ENCODE measurements at regions not wholly inside any gene's neighbourhood (a gene's known extent, or its start where the extent isn't known, plus 50 kb on each side); places are given as distances from the start of the nearest gene placed in this dataset.

GRCh38 chr2:83420993-83421392, 1038.1 kb downstream of the SUCLG1 start:
- H3K27ac ChIP-seq: no peak overlapping the region
- H3K27me3 ChIP-seq: no peaks in the 10 kb centered on the region
- H3K9me3 ChIP-seq: peaks cover 0 to 6% (median 0%) of the 10 kb centered on the region in 4 donors
- no peaks in the 10 kb centered on the region for H3K36me3 ChIP-seq
- H3K4me1 ChIP-seq: no peaks in the 10 kb centered on the region
- no peak for DNase-seq
- no peak for TF ChIP-seq POLR2A (IDR thresholded peaks at IDR 0.05)
- TF ChIP-seq CTCF (IDR thresholded peaks at IDR 0.05): no peak
- no peak overlapping the region for H3K4me3 ChIP-seq

GRCh38 chr2:83394134-83394904, 1064.8 kb downstream of the SUCLG1 start:
- no peak for TF ChIP-seq CTCF (IDR thresholded peaks at IDR 0.05)
- no peak for TF ChIP-seq POLR2A (IDR thresholded peaks at IDR 0.05)
- Histone ChIP-seq H3K27me3 (no peaks in the 10 kb centered on the region), H3K4me3 (no peak overlapping the region), H3K9me3 (no peaks in the 10 kb centered on the region), H3K27ac (no peak overlapping the region), H3K36me3 (no peaks in the 10 kb centered on the region), H3K4me1 (no peaks in the 10 kb centered on the region)
- no peak for DNase-seq

- TF ChIP-seq POLR2A (IDR thresholded peaks at IDR 0.05) (no peak), CTCF (IDR thresholded peaks at IDR 0.05) (no peak)
- Histone ChIP-seq H3K4me1 (no peaks in the 10 kb centered on the region), H3K4me3 (no peak overlapping the region), H3K27me3 (no peaks in the 10 kb centered on the region), H3K27ac (no peak overlapping the region), H3K9me3 (no peaks in the 10 kb centered on the region), H3K36me3 (no peaks in the 10 kb centered on the region)
- no peak for DNase-seq
Observed at GRCh38 chr2:83388804-83389203, 1070.3 kb downstream of the SUCLG1 start.

- no peaks in the 10 kb centered on the region for H3K27me3 ChIP-seq
Observed at GRCh38 chr2:83386549-83386948, 1072.5 kb downstream of the SUCLG1 start.

GRCh38 chr2:83378921-83379320, 1080.2 kb downstream of the SUCLG1 start:
- TF ChIP-seq POLR2A (IDR thresholded peaks at IDR 0.05) (no peak), CTCF (IDR thresholded peaks at IDR 0.05) (no peak)
- Histone ChIP-seq H3K4me3 (no peak overlapping the region), H3K9me3 (no peaks in the 10 kb centered on the region), H3K27me3 (no peaks in the 10 kb centered on the region), H3K27ac (no peak overlapping the region), H3K36me3 (no peaks in the 10 kb centered on the region), H3K4me1 (no peaks in the 10 kb centered on the region)
- no peak for DNase-seq

More at GRCh38 chr2:83386549-83386948, 1072.5 kb downstream of the SUCLG1 start:
- no peak overlapping the region for H3K27ac ChIP-seq
- H3K4me1 ChIP-seq: no peaks in the 10 kb centered on the region
- no peak for TF ChIP-seq CTCF (IDR thresholded peaks at IDR 0.05)
- TF ChIP-seq POLR2A (IDR thresholded peaks at IDR 0.05): no peak
- no peak for DNase-seq
- no peak overlapping the region for H3K4me3 ChIP-seq
- H3K9me3 ChIP-seq: no peaks in the 10 kb centered on the region
- H3K36me3 ChIP-seq: no peaks in the 10 kb centered on the region
